NB4 (cell line): ENCODE measurements at regions not wholly inside any gene's neighbourhood (a gene's known extent, or its start where the extent isn't known, plus 50 kb on each side); places are given as distances from the start of the nearest gene placed in this dataset.

Source experiments
- CTCF ChIP-seq: IDR thresholded peaks from one replicate; pipeline ENCODE4 v1.5.1; 2012; ENCODE audit warnings: low read depth, low read length
- MYC ChIP-seq: IDR thresholded peaks from 2 replicates; pipeline ENCODE4 v1.6.1; 2011; ENCODE audit warnings: low read depth, low read length

- TF ChIP-seq CTCF: no peak
- no peak for TF ChIP-seq MYC
Measured at GRCh38 chr4:189533603-189534002, 407.1 kb upstream of the FRG1 start.
